K562 (cell line): ENCODE measurements at regions not wholly inside any gene's neighbourhood (a gene's known extent, or its start where the extent isn't known, plus 50 kb on each side); places are given as distances from the start of the nearest gene placed in this dataset.
A peak's percentile ranks its signal among the peaks of the same experiment; 100 is the strongest.

ENCODE experiments used
- ATAC-seq: fragments of 200-7000 bp; cut with Tn5 transposase; 3 replicates; pipeline ENCODE4 v1.9.1; 2020; ENCODE audit warnings: moderate library complexity
- BruUV-seq: library from RNA; stranded (reverse); fragments of 400-500 nt; replicated peaks from 2 replicates; lab custom pipeline; 2021; lab: Mats Ljungman, UMichigan
- CTCF ChIA-PET: fragments of 300-600 bp; formaldehyde crosslinking; extraction: SDS; loops from one replicate; lab custom pipeline; 2021; ENCODE audit warnings: low intra/inter-chr PET ratio; lab: Yijun Ruan, JAX
- POLR2A ChIA-PET: fragments of 300-600, 350-650 bp; sonication (Branson Sonifier 250); formaldehyde crosslinking; extraction: SDS; loops from one replicate; lab custom pipeline; 2021; ENCODE audit warnings: antibody characterized with exemption, inconsistent platforms; lab: Yijun Ruan, JAX
- DNase-seq, 4 experiments: peaks; one replicate each; pipeline versions ENCODE4 v3.0.0 to v3.0.0-alpha.2; 2011 to 2018; ENCODE audit warnings: low spot score in 3 of 4, mixed read lengths in 3 of 4; ENCODE audit errors: extremely low read depth in 1 of 4
- FAIRE-seq: peaks from 2 replicates; lab custom pipeline; 2011; peaks lifted over from hg19 to GRCh38; lab: Jason Lieb, UNC
- H2AFZ ChIP-seq: 2 replicates; pipeline ENCODE4 v1.6.0; 2011; ENCODE audit warnings: low read depth, low read length, control low read depth, inconsistent platforms
- H3K27ac ChIP-seq: fragments of 200-600 bp; 3 replicates; pipeline ENCODE4 v1.8.0; 2011; ENCODE audit warnings: low read depth, mild to moderate bottlenecking, control low read depth, inconsistent platforms, low read length, moderate library complexity, mixed read lengths; ENCODE audit errors: extremely low read depth
- H3K27me3 ChIP-seq, 2 experiments: fragments of 300-600 bp in 1 of 2; 2 replicates in 1 of 2; 3 replicates in 1 of 2; pipeline versions ENCODE4 v1.6.0 to v1.8.0; 2011; ENCODE audit warnings: inconsistent platforms in 2 of 2, low read length in 2 of 2, mild to moderate bottlenecking in 1 of 2, mixed read lengths in 1 of 2, moderate library complexity in 1 of 2; ENCODE audit not compliant: control insufficient read depth in 2 of 2, insufficient read depth in 2 of 2
- H3K36me3 ChIP-seq: fragments of 300-600 bp; 3 replicates; pipeline ENCODE4 v1.8.0; 2011; ENCODE audit warnings: mild to moderate bottlenecking, low read length, inconsistent platforms; ENCODE audit not compliant: control insufficient read depth, insufficient read depth
- H3K4me1 ChIP-seq, 2 experiments: fragments of 200-600 bp in 1 of 2; replicated peaks in 1 of 2; 2 replicates in 1 of 2; 3 replicates in 1 of 2; pipeline versions ENCODE4 v1.5.1 to v1.8.0; 2011; ENCODE audit warnings: inconsistent platforms in 2 of 2, low read length in 2 of 2, mild to moderate bottlenecking in 1 of 2, mixed read lengths in 1 of 2, moderate library complexity in 1 of 2; ENCODE audit not compliant: control insufficient read depth in 2 of 2, insufficient read depth in 2 of 2
- H3K4me2 ChIP-seq: 2 replicates; pipeline ENCODE4 v1.6.1; 2011; ENCODE audit warnings: low read length, control low read depth, inconsistent platforms, mixed read lengths; ENCODE audit not compliant: insufficient read depth
- H3K4me3 ChIP-seq: fragments of 200-600 bp; sonication (generic), shearing (Covaris generic); 2 replicates; pipeline ENCODE4 v1.5.1; 2016; ENCODE audit warnings: control low read depth, inconsistent platforms
- H3K79me2 ChIP-seq: fragments of 200-600 bp; 3 replicates; pipeline ENCODE4 v1.8.0; 2011; ENCODE audit warnings: low read length, inconsistent platforms; ENCODE audit not compliant: control insufficient read depth, insufficient read depth
- H3K9ac ChIP-seq, 2 experiments: 2 replicates each; pipeline versions ENCODE4 v1.6.0 to v1.6.1; 2011; ENCODE audit warnings: low read depth in 2 of 2, low read length in 2 of 2, control low read depth in 1 of 2, inconsistent platforms in 1 of 2, mild to moderate bottlenecking in 1 of 2, mixed read lengths in 1 of 2; ENCODE audit not compliant: insufficient read depth in 1 of 2
- H3K9me1 ChIP-seq: one replicate; pipeline ENCODE4 v1.6.0; 2011; ENCODE audit warnings: inconsistent platforms, mild to moderate bottlenecking, low read length, moderate library complexity; ENCODE audit not compliant: control insufficient read depth, insufficient read depth
- H3K9me3 ChIP-seq: replicated peaks from 2 replicates; pipeline ENCODE4 v1.5.1; 2011; ENCODE audit warnings: low read depth, low read length, inconsistent platforms; ENCODE audit not compliant: control insufficient read depth, insufficient read depth
- H4K20me1 ChIP-seq: replicated peaks from 2 replicates; pipeline ENCODE4 v1.6.1; 2011; ENCODE audit warnings: low read length, inconsistent platforms, mixed read lengths; ENCODE audit not compliant: control insufficient read depth, insufficient read depth
- ARNT ChIP-seq, 2 experiments: fragments of 450-650 bp; IDR thresholded peaks; 2 replicates each; pipeline ENCODE4 v1.6.1; 2016; ENCODE audit warnings: mild to moderate bottlenecking in 1 of 2
- CBX8 ChIP-seq: fragments of 200-600 bp; sonication (generic); IDR thresholded peaks from 2 replicates; pipeline ENCODE4 v1.6.1; 2012; ENCODE audit warnings: borderline replicate concordance, mixed run types, low read depth, mild to moderate bottlenecking, moderate library complexity, mixed read lengths, low read length, control low read depth, inconsistent platforms; ENCODE audit not compliant: poor library complexity, severe bottlenecking; ENCODE audit errors: extremely low read depth
- E2F4 ChIP-seq: sonication (generic); formaldehyde crosslinking; IDR thresholded peaks from 2 replicates; pipeline ENCODE4 v1.8.0; 2022; ENCODE audit warnings: mild to moderate bottlenecking, low read depth, missing genetic modification reagents
- ELF2 ChIP-seq: fragments of 250-450 bp; sonication (Bioruptor Pico); IDR thresholded peaks from 2 replicates; pipeline ENCODE4 v1.5.0; 2021; ENCODE audit warnings: mild to moderate bottlenecking
- MYNN ChIP-seq, 2 experiments: sonication (generic); formaldehyde crosslinking in 1 of 2; IDR thresholded peaks; 2 replicates each; pipeline versions ENCODE4 v1.5.0 to v1.6.1; 2016 to 2020; ENCODE audit warnings: antibody characterized with exemption in 1 of 2, missing genetic modification reagents in 1 of 2
- PKNOX1 ChIP-seq: fragments of 450-650 bp; IDR thresholded peaks from 2 replicates; pipeline ENCODE4 v1.6.1; 2016
- TRIM25 ChIP-seq: fragments of 450-650 bp; IDR thresholded peaks from 2 replicates; pipeline ENCODE4 v1.7.0; 2016; ENCODE audit warnings: borderline replicate concordance
- VEZF1 ChIP-seq: fragments of 200-800 bp; sonication (Bioruptor generic); IDR thresholded peaks from 2 replicates; pipeline ENCODE4 v1.6.1; 2017; ENCODE audit warnings: missing genetic modification characterization, missing compliant biosample characterization
- ZNF140 ChIP-seq: fragments of 250-450 bp; sonication (Bioruptor Pico); IDR thresholded peaks from 2 replicates; pipeline ENCODE4 v1.8.0; 2021; ENCODE audit warnings: moderate library complexity, mild to moderate bottlenecking, inconsistent platforms
- ZNF282 ChIP-seq: sonication (generic); formaldehyde crosslinking; IDR thresholded peaks from 2 replicates; pipeline ENCODE4 v1.8.1; 2023; ENCODE audit warnings: missing genetic modification reagents
- WGBS: fragments of 100-300 bp; shearing (Covaris generic); methylation state at CpG from one replicate; pipeline ENCODE4 v1.1.6; 2016; ENCODE audit warnings: low coverage, mixed read lengths; ENCODE audit not compliant: insufficient coverage; ENCODE audit errors: missing lambda C conversion rate; 5-methylcytosine and 5-hydroxymethylcytosine counted together
- in situ Hi-C: fragments of 300-500 bp; cut with MboI; formaldehyde crosslinking; loops from 4 replicates; pipeline ENCODE4 v1.15.0; 2018; ENCODE audit warnings: inconsistent platforms, mixed read lengths
- intact Hi-C: fragments of 100-400 bp; cut with micrococcal nuclease; formaldehyde crosslinking; loops from 2 replicates; pipeline ENCODE4 v1.14.2; 2022
- TF ChIP-seq, protein P1 (sequence below): sonication (generic); IDR thresholded peaks from 2 replicates; pipeline ENCODE4 v1.6.1; 2016

GRCh38 chr13:50187352-50188029 is 172.2 kb downstream of the KCNRG start:
- H2AFZ ChIP-seq = no peak overlapping the region
- peaks cover 0 to 16% of the 10 kb centered on the region in 2 experiments; a peak in 2 of 5 replicates for H3K4me1 ChIP-seq
- H4K20me1 ChIP-seq = 0 out of 2 replicates have a peak, but pooled peaks cover 4% of the 10 kb centered on the region
- H3K9me1 ChIP-seq = no peaks in the 10 kb centered on the region
- H3K4me3 ChIP-seq = peak overlapping the region; percentile 47; the same call in 1 of the 2 replicates
- H3K27me3 ChIP-seq = no peaks in the 10 kb centered on the region
- no peak for FAIRE-seq
- DNase-seq = no peak
- H3K27ac ChIP-seq = no peak overlapping the region; the same call in 2 of the 3 replicates
- H3K9ac ChIP-seq = no peak overlapping the region
- intact Hi-C loops (loop anchor here (5.0 kb wide), 1 partner anchor 105 kb away; no protein-coding TSS in a partner anchor), in situ Hi-C loops (no loop called here)
- ATAC-seq = peak; percentile 68
- 52% methylated on average over 3 of the region's 3 CpGs for WGBS
- H3K4me2 ChIP-seq = peak overlapping the region; percentile 84
- ChIA-PET CTCF (no interaction called here), POLR2A (interaction anchor here (1.6 kb wide), 1 partner anchor 61 kb away, joined by 4 read pairs; no protein-coding TSS in a partner anchor)
- H3K79me2 ChIP-seq = peaks cover 37% of the 10 kb centered on the region
- BruUV-seq = no TSS peak
- H3K9me3 ChIP-seq = no peaks in the 10 kb centered on the region
- H3K36me3 ChIP-seq = no peaks in the 10 kb centered on the region
- TF ChIP-seq VEZF1 (CRISPR knock-in tag) (no peak), PKNOX1 (peak; percentile 29; the same call in 1 of the 2 replicates), TRIM25 (no peak), ZNF282 (CRISPR knock-in tag) (no peak), CBX8 (no peak), ZNF140 (no peak), ARNT (IDR thresholded peaks at IDR 0.05) (no peak), ELF2 (no peak), MYNN (IDR thresholded peaks at IDR 0.05) (no peak), MYNN (CRISPR knock-in tag; IDR thresholded peaks at IDR 0.05) (no peak), E2F4 (CRISPR knock-in tag) (no peak)
- TF ChIP-seq, protein P1, sequence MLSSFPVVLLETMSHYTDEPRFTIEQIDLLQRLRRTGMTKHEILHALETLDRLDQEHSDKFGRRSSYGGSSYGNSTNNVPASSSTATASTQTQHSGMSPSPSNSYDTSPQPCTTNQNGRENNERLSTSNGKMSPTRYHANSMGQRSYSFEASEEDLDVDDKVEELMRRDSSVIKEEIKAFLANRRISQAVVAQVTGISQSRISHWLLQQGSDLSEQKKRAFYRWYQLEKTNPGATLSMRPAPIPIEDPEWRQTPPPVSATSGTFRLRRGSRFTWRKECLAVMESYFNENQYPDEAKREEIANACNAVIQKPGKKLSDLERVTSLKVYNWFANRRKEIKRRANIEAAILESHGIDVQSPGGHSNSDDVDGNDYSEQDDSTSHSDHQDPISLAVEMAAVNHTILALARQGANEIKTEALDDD = no peak
